ENCODE measurements at regions not wholly inside any gene's neighbourhood (a gene's known extent, or its start where the extent isn't known, plus 50 kb on each side); places are given as distances from the start of the nearest gene placed in this dataset.
"Not testable (repeated sequence)": the region's sequence is repeated elsewhere in the genome, so short reads cannot be mapped to it uniquely, and the experiment has no call there.

- no peak for DNase-seq (ENCODE audit: low read depth in 2 of 2)
Observed at GRCh38 chr12:67534681-67535080, 113.9 kb upstream of the DYRK2 start.

- no peak for DNase-seq (ENCODE audit: low read depth in 2 of 2)
Observed at GRCh38 chr12:67535176-67535575, 113.4 kb upstream of the DYRK2 start.

- DNase-seq (ENCODE audit: low read depth in 2 of 2), result no peak
Observed at GRCh38 chr12:67535971-67536370, 112.6 kb upstream of the DYRK2 start.

GRCh38 chr12:67539329-67539728 is 109.2 kb upstream of the DYRK2 start:
- no peak for DNase-seq (ENCODE audit: low read depth in 2 of 2)

GRCh38 chr12:67539946-67540345 is 108.6 kb upstream of the DYRK2 start:
- DNase-seq (ENCODE audit: low read depth in 2 of 2), result no peak

GRCh38 chr12:67540920-67541624 is 107.5 kb upstream of the DYRK2 start:
- DNase-seq (ENCODE audit: low read depth in 2 of 2), result no peak

- no peak for DNase-seq (ENCODE audit: low read depth in 2 of 2)
Observed at GRCh38 chr12:67541625-67541991, 106.9 kb upstream of the DYRK2 start.

- DNase-seq (ENCODE audit: low read depth in 2 of 2), result no peak
Observed at GRCh38 chr12:67543021-67543770, 105.3 kb upstream of the DYRK2 start.

GRCh38 chr12:67545298-67545697 is 103.2 kb upstream of the DYRK2 start:
- no peak for DNase-seq (ENCODE audit: low read depth in 2 of 2)

GRCh38 chr12:67546746-67547145 is 101.8 kb upstream of the DYRK2 start:
- DNase-seq (ENCODE audit: low read depth in 2 of 2), result no peak

GRCh38 chr12:67555075-67555717 is 93.3 kb upstream of the DYRK2 start:
- DNase-seq (ENCODE audit: low read depth in 2 of 2), result not testable (repeated sequence)

GRCh38 chr12:67558775-67559174 is 89.8 kb upstream of the DYRK2 start:
- DNase-seq (ENCODE audit: low read depth in 2 of 2), result no peak

GRCh38 chr12:67559751-67560150 is 88.8 kb upstream of the DYRK2 start:
- no peak for DNase-seq (ENCODE audit: low read depth in 2 of 2)

- DNase-seq (ENCODE audit: low read depth in 2 of 2), result no peak
Observed at GRCh38 chr12:67562513-67563287, 85.8 kb upstream of the DYRK2 start.

- no peak for DNase-seq (ENCODE audit: low read depth in 2 of 2)
Observed at GRCh38 chr12:67568055-67568454, 80.5 kb upstream of the DYRK2 start.

- no peak for DNase-seq (ENCODE audit: low read depth in 2 of 2)
Observed at GRCh38 chr12:67572492-67572891, 76.1 kb upstream of the DYRK2 start.

GRCh38 chr12:67573566-67573965 is 75.0 kb upstream of the DYRK2 start:
- no peak for DNase-seq (ENCODE audit: low read depth in 2 of 2)

- DNase-seq (ENCODE audit: low read depth in 2 of 2), result no peak
Observed at GRCh38 chr12:67578976-67579661, 69.4 kb upstream of the DYRK2 start.

- no peak for DNase-seq (ENCODE audit: low read depth in 2 of 2)
Observed at GRCh38 chr12:67579662-67580003, 68.9 kb upstream of the DYRK2 start.

GRCh38 chr12:67582238-67582834 is 66.2 kb upstream of the DYRK2 start:
- no peak for DNase-seq (ENCODE audit: low read depth in 2 of 2)

- no peak for DNase-seq (ENCODE audit: low read depth in 2 of 2)
Observed at GRCh38 chr12:67582844-67583243, 65.7 kb upstream of the DYRK2 start.

Measured in stimulated activated CD4-positive, alpha-beta T cell treated with anti-CD3 and anti-CD28 coated beads, Interleukin-1b, Interleukin-23, amount 100 ng/mL, for 4 hours (primary cell).